DOHH2 (cell line): ENCODE measurements at regions not wholly inside any gene's neighbourhood (a gene's known extent, or its start where the extent isn't known, plus 50 kb on each side); places are given as distances from the start of the nearest gene placed in this dataset.

ENCODE experiments used
- H3F3A ChIP-seq: fragments of 200-600 bp; sonication (generic), shearing (Covaris generic); 2 replicates; pipeline ENCODE4 v1.6.0; 2016; ENCODE audit warnings: antibody characterized with exemption, mild to moderate bottlenecking; ENCODE audit not compliant: control insufficient read depth, insufficient read depth
- H3K27ac ChIP-seq: fragments of 200-600 bp; sonication (generic); 2 replicates; pipeline ENCODE4 v1.5.1; 2014; ENCODE audit warnings: low read depth, mild to moderate bottlenecking, low read length, moderate library complexity
- H3K27me3 ChIP-seq: fragments of 200-600 bp; sonication (generic); 2 replicates; pipeline ENCODE4 v1.6.1; 2014; ENCODE audit warnings: mild to moderate bottlenecking, low read length, mixed read lengths; ENCODE audit not compliant: control insufficient read depth
- H3K36me3 ChIP-seq: fragments of 200-600 bp; sonication (generic); 2 replicates; pipeline ENCODE4 v1.6.1; 2014; ENCODE audit warnings: mild to moderate bottlenecking, low read length, moderate library complexity, mixed read lengths; ENCODE audit not compliant: control insufficient read depth
- H3K4me1 ChIP-seq: fragments of 200-600 bp; sonication (generic); 2 replicates; pipeline ENCODE4 v1.6.1; 2014; ENCODE audit warnings: mild to moderate bottlenecking, low read length, mixed read lengths; ENCODE audit not compliant: control insufficient read depth
- H3K4me2 ChIP-seq: fragments of 200-600 bp; sonication (generic); 2 replicates; pipeline ENCODE4 v1.6.0; 2014; ENCODE audit warnings: mild to moderate bottlenecking, low read length, moderate library complexity
- H3K4me3 ChIP-seq: fragments of 200-600 bp; sonication (generic); 2 replicates; pipeline ENCODE4 v1.5.1; 2014; ENCODE audit warnings: mild to moderate bottlenecking, low read length, mixed read lengths
- H3K79me2 ChIP-seq: fragments of 200-600 bp; sonication (generic); 2 replicates; pipeline ENCODE4 v1.6.1; 2014; ENCODE audit warnings: mild to moderate bottlenecking, low read length, mixed read lengths; ENCODE audit not compliant: control insufficient read depth
- H3K9me2 ChIP-seq: fragments of 200-600 bp; sonication (generic); replicated peaks from 2 replicates; pipeline ENCODE4 v1.6.1; 2014; ENCODE audit warnings: mild to moderate bottlenecking, low read length, mixed read lengths; ENCODE audit not compliant: control insufficient read depth
- H3K9me3 ChIP-seq: fragments of 200-600 bp; sonication (generic); 2 replicates; pipeline ENCODE4 v1.6.1; 2014; ENCODE audit warnings: antibody characterized with exemption, low read length, mixed read lengths; ENCODE audit not compliant: control insufficient read depth, insufficient read depth
- H4K20me1 ChIP-seq: fragments of 200-600 bp; sonication (generic); 2 replicates; pipeline ENCODE4 v1.6.0; 2014; ENCODE audit warnings: low read depth, mild to moderate bottlenecking, antibody characterized with exemption, low read length, moderate library complexity; ENCODE audit not compliant: control insufficient read depth, insufficient read depth
- CTCF ChIP-seq: fragments of 200-600 bp; sonication (generic); IDR thresholded peaks from one replicate; pipeline ENCODE4 v1.5.1; 2014; ENCODE audit warnings: antibody characterized with exemption, mild to moderate bottlenecking, low read depth, low read length; ENCODE audit not compliant: poor library complexity, severe bottlenecking
- EZH2phosphoT487 ChIP-seq: fragments of 200-600 bp; sonication (generic); IDR thresholded peaks from 2 replicates; pipeline ENCODE4 v1.6.1; 2017; ENCODE audit warnings: borderline replicate concordance, mild to moderate bottlenecking, antibody characterized with exemption, low read length, moderate library complexity, mixed read lengths

- H3K4me3 ChIP-seq = peak overlapping the region; percentile 80
These were observed 79.9 kb upstream of the KCNA1 start for GRCh38 chr12:4829793-4830162.

GRCh38 chr12:4830556-4831210, 79.0 kb upstream of the KCNA1 start:
- peaks cover 10% of the 10 kb centered on the region for H3F3A ChIP-seq
- no peaks in the 10 kb centered on the region for H3K9me3 ChIP-seq
- H3K4me2 ChIP-seq = peak overlapping the region; percentile 85
- peaks cover 79% of the 10 kb centered on the region for H3K4me1 ChIP-seq
- peak overlapping the region; percentile 80 for H3K4me3 ChIP-seq
- H3K9me2 ChIP-seq = no peaks in the 10 kb centered on the region
- H3K36me3 ChIP-seq = peaks cover 20% of the 10 kb centered on the region
- no peaks in the 10 kb centered on the region for H4K20me1 ChIP-seq
- no peaks in the 10 kb centered on the region for H3K27me3 ChIP-seq
- H3K27ac ChIP-seq = peak overlapping the region; percentile 97
- peaks cover 22% of the 10 kb centered on the region for H3K79me2 ChIP-seq
- TF ChIP-seq CTCF = no peak
- TF ChIP-seq EZH2phosphoT487 = no peak

More at GRCh38 chr12:4829793-4830162, 79.9 kb upstream of the KCNA1 start:
- Histone ChIP-seq H3K79me2 (peaks cover 22% of the 10 kb centered on the region), H3K27me3 (no peaks in the 10 kb centered on the region), H4K20me1 (no peaks in the 10 kb centered on the region), H3K27ac (peak overlapping the region; percentile 97), H3K9me2 (no peaks in the 10 kb centered on the region), H3K4me1 (peaks cover 88% of the 10 kb centered on the region), H3K36me3 (peaks cover 22% of the 10 kb centered on the region), H3K4me2 (peak overlapping the region; percentile 85), H3K9me3 (no peaks in the 10 kb centered on the region), H3F3A (peaks cover 14% of the 10 kb centered on the region)
- TF ChIP-seq EZH2phosphoT487 (no peak), CTCF (no peak)

GRCh38 chr12:4833053-4833452, 76.7 kb upstream of the KCNA1 start:
- peaks cover 12% of the 10 kb centered on the region for H3K79me2 ChIP-seq
- no peaks in the 10 kb centered on the region for H3K9me2 ChIP-seq
- peaks cover 8% of the 10 kb centered on the region; the same call in 1 of the 2 replicates for H3K36me3 ChIP-seq
- H3F3A ChIP-seq = peaks cover 10% of the 10 kb centered on the region
- peak overlapping the region; percentile 49 for H3K4me3 ChIP-seq
- H3K27ac ChIP-seq = 0 out of 2 replicates have a peak overlapping the region, but pooled peaks have one; percentile 9
- peaks cover 55% of the 10 kb centered on the region for H3K4me1 ChIP-seq
- H3K27me3 ChIP-seq = no peaks in the 10 kb centered on the region
- TF ChIP-seq CTCF (no peak), EZH2phosphoT487 (no peak)
- peak overlapping the region; percentile 54 for H3K4me2 ChIP-seq
- H4K20me1 ChIP-seq = no peaks in the 10 kb centered on the region
- H3K9me3 ChIP-seq = no peaks in the 10 kb centered on the region
